HG03432 (cell line): ENCODE measurements at regions not wholly inside any gene's neighbourhood (a gene's known extent, or its start where the extent isn't known, plus 50 kb on each side); places are given as distances from the start of the nearest gene placed in this dataset.
A peak's percentile ranks its signal among the peaks of the same experiment; 100 is the strongest.
"Not testable (repeated sequence)": the region's sequence is repeated elsewhere in the genome, so short reads cannot be mapped to it uniquely, and the experiment has no call there.

ENCODE experiments used
- ATAC-seq: cut with Tn5 transposase; IDR thresholded peaks from one replicate; pipeline ENCODE4 v1.9.1; 2021; ENCODE audit warnings: mild to moderate bottlenecking, moderate library complexity; ENCODE audit not compliant: unreplicated experiment

- ATAC-seq, result no peak
These were observed 831.6 kb downstream of the KCNA4 start for GRCh38 chr11:29184939-29185890.

GRCh38 chr11:29183301-29183700 is 833.5 kb downstream of the KCNA4 start:
- no peak for ATAC-seq

DNA sequence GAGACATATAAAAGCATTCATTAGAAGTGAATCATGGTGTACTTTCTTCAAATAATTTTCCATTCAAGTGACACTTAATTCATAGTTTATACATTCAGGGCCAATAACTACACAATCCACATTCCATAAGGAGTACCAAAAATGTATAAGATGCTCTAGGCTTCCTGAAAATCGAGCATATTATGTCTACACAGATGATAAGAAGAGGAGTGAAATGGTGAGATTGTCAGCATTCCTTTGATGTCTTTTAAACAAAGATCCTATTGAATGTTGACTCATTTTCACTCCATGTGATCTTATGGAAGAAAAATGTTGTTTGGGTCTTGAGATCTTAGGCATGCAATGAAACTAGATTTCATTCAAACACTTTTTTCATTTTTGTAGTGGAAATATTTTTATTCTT is 843.2 kb downstream of the KCNA4 start:
- no peak for ATAC-seq

DNA sequence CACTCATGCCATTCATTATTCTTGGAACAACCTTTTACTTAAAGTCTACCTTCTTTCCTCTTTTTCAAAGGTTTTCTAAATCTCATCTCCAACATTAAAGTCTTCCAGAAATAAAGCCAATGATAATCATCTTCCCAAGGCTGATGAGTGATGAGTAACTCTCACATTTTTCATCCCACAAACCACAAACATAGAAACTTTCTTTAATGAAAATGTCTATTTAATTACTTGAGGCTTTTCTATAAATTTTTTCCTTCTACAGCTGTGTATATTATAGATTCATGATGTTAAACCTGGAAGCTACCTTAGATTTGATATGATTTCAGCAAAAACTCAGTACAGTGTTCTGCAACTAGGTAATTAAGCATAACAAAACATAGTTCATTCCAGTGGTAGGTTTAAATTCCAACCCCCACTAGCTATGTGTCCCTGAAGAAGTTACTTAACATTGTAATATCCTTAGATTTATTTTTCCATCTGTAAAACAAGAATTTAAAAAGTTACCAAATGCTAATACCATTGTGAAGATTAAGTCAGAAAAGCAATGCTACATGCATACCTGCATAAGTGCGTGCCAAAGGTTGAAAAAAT is 845.4 kb downstream of the KCNA4 start:
- no peak for ATAC-seq

DNA sequence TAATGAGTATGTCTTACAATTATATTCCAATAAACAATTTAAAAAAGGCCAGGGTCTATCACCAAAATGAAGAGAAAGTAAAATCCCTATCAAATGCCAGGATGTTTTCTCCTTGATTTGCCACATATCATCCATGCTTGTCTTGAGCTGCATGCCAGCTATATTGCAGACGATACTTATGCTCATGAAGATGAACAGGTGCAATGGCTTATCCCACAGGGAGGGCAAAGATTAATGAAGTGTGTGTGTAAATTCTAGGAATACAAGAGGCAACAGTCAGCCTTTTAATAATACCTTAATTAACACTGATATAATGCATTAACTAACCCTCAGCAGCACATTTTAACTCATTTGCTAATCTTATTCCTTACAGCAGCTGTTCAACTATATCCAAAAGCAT is 850.5 kb downstream of the KCNA4 start:
- no peak for ATAC-seq

- no peak for ATAC-seq
These were observed 853.6 kb downstream of the KCNA4 start for GRCh38 chr11:29163231-29163630.

- no peak for ATAC-seq
These were observed 854.3 kb downstream of the KCNA4 start for GRCh38 chr11:29162491-29162890.

DNA sequence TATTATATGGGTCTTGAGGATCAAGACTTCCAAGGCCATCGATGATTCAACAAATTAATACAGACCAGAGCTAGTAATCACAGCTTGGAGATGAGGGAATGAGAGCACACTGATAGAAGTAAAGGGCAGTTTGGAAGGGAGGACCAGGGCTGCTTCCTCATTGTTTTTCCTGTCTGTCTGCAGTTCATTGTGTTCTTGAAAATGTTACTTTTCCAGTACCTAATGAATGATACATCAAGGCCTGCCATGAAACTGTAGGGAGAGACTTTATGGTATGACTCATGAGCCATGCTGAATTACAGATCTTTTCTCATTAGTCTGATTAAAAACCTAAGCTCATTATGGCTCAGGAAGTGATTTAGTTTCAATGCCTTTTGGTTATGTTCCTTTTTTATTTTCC is 855.6 kb downstream of the KCNA4 start:
- ATAC-seq, result no peak

DNA sequence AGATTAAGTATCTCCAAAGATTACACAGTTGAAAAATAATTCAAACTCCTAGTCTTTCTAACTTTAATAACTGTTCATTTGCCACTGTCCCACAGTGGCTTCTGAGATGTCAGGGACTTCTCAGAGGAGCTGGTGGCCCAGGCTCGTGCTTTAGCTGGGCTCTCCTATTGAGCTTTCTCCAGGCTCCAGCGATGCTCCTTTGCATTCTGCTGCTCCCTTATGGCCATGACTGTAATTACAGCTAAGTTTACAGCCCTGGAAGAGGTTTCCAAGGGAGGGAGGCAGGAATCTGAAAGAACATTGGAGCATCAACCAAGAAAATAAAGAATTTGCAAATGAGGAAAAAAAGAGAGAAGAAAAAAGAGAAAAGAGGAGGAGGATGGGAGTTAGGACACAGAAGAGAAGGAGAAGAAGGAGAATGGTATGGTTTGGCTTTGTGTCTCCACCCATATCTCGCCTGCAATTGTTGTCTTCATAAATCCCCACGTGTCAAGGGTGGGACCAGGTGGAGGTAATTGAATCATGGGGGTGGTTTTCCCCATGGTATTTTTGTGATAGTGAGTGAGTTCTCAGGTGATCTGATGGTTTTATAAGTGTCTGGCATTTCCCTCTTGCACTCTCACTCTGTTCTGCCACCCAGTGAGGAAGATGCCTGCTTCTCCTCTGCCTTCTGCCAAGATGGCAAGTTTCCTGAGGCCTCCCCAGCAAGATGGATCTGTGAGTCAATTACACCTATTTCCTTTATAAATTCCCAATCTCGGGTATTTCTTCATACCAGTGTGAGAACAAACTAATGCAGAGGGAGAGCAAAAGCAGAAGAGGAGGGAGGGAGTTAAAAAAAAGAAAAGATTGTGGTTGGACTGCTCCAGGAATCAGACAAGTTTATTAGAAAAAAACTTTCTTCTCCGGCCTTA is 857.0 kb downstream of the KCNA4 start:
- peak; percentile 94 for ATAC-seq

DNA sequence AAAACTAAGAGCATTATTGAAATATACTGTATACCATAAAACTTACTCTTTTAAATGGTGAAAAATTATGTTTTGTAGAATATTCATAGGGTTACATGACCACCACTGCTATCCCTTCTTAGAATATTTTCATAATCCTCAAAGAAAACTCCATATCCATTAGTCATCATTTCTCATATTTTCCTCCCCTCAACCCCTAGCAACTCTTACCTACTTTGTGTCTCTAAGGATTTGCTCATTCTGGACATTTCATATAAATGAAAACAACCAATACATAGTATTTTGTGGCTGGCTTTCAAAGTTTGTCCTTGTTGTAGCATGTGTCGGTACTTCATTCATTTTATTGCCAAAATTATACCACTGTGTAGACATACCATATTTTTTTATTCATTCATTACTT is 863.8 kb downstream of the KCNA4 start:
- no peak for ATAC-seq

GRCh38 chr11:29142573-29142972 is 874.3 kb downstream of the KCNA4 start:
- not testable (repeated sequence) for ATAC-seq

GRCh38 chr11:29135504-29135903 is 881.3 kb downstream of the KCNA4 start:
- no peak for ATAC-seq

DNA sequence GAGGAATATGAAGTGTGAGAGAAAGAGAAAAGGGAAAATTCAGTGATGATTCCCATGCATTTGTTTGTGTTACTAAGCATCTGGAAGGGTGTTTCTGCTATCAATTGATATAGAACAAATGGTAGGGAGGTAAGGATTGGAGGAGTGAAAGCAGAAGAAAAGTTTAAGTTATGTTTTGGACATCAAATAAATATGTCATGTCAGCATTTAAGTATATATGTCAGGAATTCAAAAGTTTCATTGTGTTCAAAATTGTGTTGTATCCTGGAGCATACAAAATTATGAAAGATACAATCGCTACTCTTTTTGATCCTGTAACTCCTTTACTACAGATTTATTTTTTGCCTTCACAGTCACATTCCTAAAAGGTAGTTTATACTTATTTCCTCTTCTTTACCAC is 885.8 kb downstream of the KCNA4 start:
- no peak for ATAC-seq

GRCh38 chr11:29129844-29130243 is 887.0 kb downstream of the KCNA4 start:
- no peak for ATAC-seq

GRCh38 chr11:29127461-29127860 is 889.4 kb downstream of the KCNA4 start:
- ATAC-seq, result no peak

DNA sequence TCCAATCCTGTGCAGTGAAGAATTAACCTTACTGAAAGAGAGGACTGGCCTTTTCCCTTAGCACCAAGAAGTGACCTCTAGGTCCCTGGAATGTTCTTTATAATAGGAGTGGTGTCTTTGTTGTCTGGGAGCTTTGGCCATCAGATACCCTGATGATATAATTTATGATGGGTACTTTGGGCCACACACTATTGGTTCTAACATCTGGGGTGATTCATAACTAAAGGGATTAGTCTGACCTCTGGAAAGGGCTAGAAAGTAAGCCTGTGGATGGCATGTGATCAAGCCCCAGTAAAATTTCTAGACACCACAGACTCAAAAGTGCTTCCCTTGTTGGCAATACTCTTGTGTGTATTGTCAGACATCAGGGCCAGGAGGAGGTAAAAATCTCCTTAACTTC is 891.2 kb downstream of the KCNA4 start:
- no peak for ATAC-seq

DNA sequence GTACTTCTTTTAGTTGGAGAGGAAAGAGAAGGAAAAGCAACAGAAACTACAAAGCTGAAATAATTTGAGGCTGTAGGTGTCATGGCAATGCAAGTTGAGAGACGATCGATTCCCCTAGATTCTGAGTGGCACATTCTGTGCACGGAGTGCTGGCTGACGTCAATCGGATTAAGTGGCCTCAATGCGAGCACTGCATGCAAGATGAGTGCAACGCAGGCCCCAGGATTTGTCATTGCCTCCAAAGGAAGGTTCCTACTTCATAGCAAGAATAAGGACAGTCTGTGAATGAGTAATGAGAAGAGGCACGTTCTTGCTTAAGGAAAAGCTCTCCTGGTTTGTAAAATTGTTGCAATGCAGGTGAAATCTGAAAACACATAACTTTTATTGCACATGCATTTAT is 892.4 kb downstream of the KCNA4 start:
- ATAC-seq, result no peak

GRCh38 chr11:29119707-29120618 is 896.9 kb downstream of the KCNA4 start:
- ATAC-seq, result no peak

DNA sequence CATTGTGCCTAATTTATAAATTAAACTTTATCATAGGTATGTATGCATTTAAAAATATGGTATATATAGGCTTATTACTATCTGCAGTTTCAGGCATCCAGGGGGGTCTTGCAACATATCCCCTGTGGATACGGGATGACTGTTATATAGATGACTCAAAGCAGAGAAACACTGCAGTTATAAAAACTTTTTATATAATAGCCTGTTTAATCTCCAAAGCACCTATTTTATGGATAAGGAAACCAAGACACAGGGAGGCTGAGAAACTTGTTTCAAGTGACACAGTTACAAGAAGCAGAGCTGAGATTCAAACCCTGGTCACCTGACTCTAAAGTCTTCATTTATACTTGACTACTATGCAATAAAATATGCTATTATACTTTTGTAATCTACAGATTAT is 897.7 kb downstream of the KCNA4 start:
- ATAC-seq, result no peak

GRCh38 chr11:29100967-29101366 is 915.9 kb downstream of the KCNA4 start:
- ATAC-seq, result no peak
